HG03066 (cell line): ENCODE measurements at regions not wholly inside any gene's neighbourhood (a gene's known extent, or its start where the extent isn't known, plus 50 kb on each side); places are given as distances from the start of the nearest gene placed in this dataset.

Experiments used
- ATAC-seq: cut with Tn5 transposase; IDR thresholded peaks from one replicate; pipeline ENCODE4 v1.9.1; 2021; ENCODE audit warnings: low read depth; ENCODE audit not compliant: unreplicated experiment

DNA sequence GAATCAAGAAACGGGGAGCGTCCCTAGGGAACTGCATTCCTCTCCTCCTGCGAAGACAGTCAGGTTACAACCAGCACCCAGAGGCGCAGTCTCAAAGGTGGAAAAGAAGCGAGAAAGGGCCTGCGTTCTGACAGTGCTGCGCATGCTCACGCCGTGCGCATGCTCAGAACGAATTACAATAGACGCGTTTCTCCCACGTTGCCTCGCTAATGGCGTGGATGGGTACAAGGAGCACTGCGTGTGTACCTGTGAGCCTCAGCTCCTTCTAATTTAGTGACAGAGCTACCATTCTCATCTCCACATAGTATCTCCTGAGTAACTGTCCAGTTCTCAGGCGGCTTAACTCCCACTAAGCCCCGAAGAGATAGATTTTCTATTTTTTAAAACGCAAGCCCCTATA, 448.8 kb downstream of the TXNL1 start:
- ATAC-seq = no peak

GRCh38 chr18:56188529-56189275, 449.7 kb downstream of the TXNL1 start:
- ATAC-seq = no peak

- no peak for ATAC-seq
Observed at GRCh38 chr18:56186319-56186718, 452.1 kb downstream of the TXNL1 start.

DNA sequence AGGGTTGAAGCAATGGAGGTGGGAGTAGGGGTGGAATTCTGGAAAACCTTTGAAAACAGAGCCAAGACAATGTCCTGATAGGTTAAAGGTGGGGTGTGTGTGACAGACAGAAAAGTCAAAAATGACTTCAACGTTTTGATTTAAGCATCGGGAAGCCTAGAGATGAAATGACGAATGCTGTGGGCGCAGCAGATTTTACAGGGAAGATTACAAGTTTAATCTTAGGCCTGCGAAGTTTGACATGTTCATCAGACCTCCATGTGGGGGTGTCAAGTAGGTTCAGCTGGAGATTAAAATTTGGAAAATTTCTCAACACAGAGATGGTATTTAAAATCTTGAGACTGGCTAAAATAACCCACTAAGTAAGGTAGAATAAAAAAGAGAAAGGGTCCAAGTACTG, 453.3 kb downstream of the TXNL1 start:
- no peak for ATAC-seq

DNA sequence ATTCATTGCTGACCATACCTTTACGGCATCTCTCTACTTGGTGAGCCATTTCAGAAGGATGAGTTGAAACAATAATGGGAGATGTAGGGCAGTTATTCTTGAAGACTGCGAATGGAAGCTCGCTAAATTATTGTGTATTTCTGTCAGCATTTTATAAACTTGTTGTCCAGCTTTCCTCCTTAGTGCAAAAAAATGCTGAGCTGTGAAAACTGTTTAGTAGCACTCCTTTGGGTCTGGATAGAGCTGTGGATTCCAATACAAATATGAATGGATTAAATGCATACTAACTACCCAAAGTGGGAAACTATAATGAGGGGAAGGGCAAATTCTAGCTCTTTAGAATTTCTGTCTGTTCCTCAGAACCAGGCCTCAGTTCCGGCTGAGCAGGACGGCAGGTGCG, 461.6 kb downstream of the TXNL1 start:
- ATAC-seq = no peak

- ATAC-seq = no peak
Observed at GRCh38 chr18:56175330-56176001, 462.9 kb downstream of the TXNL1 start.

GRCh38 chr18:56173542-56174220, 464.7 kb downstream of the TXNL1 start:
- no peak for ATAC-seq

GRCh38 chr18:56172527-56172926, 465.9 kb downstream of the TXNL1 start:
- no peak for ATAC-seq

DNA sequence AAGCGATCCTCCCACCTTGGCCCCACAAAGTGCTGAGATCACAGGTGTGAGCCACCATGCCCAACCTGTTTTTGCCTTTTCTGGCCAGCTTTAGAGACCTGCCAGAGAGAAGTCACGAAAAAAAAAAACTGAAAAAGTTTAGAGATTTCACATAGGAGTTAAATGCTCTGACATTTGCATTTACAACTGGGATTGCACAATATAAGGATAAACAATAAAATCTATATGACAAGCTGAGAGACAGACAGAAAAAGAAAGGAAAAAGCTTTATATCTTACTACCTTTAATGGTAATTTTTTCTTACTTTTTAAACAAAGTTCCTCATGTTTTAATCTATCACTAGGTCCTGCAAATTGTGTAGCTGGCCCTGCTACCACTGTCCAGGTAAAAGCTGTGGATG, 466.5 kb downstream of the TXNL1 start:
- no peak for ATAC-seq

GRCh38 chr18:56168049-56168781, 470.2 kb downstream of the TXNL1 start:
- no peak for ATAC-seq

DNA sequence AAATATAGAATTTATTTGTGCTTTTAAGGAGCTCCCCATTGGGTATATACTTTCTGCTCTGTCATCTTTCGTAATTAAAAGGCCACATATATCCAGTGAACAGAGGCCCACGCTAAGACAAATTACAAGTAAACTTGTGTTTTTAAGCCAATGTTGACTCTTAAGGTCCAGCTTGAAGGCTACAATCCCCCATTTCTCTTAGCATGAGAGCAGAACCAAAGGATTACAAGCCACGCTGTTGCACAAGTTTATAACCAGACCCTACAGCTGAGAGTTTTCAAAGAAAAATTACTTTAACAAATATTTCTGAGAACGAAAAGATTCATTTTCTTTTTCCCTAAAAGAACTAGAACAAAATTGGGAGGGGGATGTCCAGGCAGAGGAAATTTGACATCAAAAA, 471.0 kb downstream of the TXNL1 start:
- no peak for ATAC-seq

DNA sequence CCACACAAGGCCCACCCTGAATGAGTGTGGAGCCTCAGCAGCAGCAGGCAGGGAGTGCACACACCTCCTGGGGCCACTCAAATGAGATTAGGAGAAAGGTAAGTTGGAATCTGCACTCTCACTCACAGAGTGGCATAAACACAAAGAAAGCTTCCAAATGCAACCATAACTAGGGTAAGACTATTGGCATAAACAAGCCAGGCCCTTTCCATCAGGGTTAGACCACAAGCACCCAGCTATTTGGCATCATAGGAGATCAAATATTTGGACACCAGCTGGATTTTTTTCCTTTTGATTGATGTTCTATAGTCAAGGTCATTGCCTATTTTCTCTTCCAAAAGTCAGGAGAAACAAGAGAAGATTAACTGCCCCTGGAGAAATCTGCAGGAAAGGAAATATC, 471.5 kb downstream of the TXNL1 start:
- ATAC-seq = no peak

GRCh38 chr18:56165601-56166355, 472.6 kb downstream of the TXNL1 start:
- no peak for ATAC-seq

DNA sequence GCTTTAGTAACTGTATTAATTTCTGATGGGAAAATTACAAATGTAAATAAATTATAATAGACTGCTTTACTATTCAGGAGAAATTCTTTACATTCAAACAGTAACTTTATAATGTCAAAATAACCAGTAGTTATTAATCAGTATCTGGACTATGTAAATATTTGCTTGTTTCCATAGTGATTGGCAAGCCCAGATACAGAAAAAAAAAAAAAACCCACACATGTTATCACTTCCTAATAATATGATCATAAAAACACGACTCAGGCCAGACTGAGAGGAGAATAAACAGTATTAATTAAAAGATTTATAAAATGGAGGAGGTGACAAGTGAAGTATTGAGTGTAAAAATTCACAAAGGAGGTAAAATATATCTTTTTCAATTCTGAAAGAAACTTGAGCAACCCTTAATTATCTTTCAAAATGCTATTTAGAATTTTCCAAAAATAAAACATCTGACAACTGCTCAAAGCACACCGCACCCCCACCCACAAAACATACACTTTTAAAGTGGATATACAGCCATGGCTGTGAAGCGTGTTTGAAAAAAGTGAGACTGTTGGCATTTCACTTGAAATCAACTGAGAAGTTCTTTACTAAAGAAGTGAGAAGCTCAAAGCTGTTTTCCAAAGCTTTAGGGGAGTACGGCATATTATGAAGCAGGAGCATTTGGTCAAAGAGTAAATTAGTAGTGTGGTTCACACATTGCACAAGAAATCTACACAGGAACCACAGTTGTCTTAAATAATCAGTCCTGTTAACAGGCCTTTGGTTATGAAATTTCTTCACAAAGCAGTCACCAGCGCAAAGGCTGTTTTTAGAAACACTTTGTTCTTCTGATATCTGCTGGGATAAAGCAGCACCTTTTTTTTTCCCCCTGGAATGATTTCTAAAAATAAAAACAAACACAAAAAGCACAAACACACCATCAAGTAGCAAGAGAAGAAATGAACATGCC, 475.8 kb downstream of the TXNL1 start:
- no peak for ATAC-seq

- ATAC-seq = no peak
Observed at GRCh38 chr18:56161566-56162260, 476.7 kb downstream of the TXNL1 start.

- no peak for ATAC-seq
Observed at GRCh38 chr18:56158676-56159075, 479.7 kb downstream of the TXNL1 start.

- ATAC-seq = no peak
Observed at GRCh38 chr18:56157541-56157940, 480.9 kb downstream of the TXNL1 start.

GRCh38 chr18:56152551-56153310, 485.7 kb downstream of the TXNL1 start:
- no peak for ATAC-seq
